ENCODE measurements at regions not wholly inside any gene's neighbourhood (a gene's known extent, or its start where the extent isn't known, plus 50 kb on each side); places are given as distances from the start of the nearest gene placed in this dataset.
"Not testable (repeated sequence)": the region's sequence is repeated elsewhere in the genome, so short reads cannot be mapped to it uniquely, and the experiment has no call there.

DNA sequence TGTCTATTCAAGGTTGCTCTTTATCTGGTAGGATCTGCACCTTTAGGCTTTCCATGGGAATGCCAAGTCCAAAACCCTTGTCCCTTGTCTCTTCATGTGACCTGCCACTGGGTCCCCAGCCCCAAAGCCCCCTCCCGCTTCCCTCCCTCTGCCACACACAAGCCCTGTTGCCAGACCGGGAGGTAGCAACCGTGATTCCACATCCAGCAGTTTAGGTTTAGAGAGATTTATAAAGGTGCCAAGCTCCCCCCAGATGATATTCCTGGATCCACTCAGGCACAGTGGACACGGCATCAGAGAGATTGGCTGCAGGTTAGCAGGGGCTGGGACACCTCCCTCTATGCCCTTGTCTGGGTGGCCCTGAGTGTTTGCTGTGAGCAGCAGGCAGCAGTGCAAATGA is 504.7 kb downstream of the CCDC171 start:
- no peak for DNase-seq

DNA sequence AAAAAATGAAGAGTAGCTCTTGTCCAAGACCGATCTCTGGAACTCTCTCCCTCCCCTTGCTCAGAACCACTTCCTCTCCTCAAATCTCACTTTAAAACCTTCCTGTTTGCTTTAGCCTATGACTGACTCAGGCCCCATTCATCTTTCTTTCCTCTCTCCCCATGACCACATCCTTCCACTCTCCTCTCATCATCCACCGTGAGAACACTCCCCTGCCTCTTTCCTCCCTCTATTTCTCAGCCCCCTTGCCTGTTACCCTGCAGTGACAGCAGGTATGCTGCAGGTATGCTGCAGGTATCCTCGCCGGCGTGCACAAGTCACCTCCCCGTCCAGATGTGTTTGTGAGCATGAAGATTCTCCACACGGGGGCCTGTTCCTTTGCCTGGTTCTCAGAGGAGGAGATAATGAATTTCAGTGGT is 505.3 kb downstream of the CCDC171 start:
- no peak for DNase-seq

- no peak for DNase-seq
Measured at GRCh38 chr9:16060436-16061129, 507.7 kb downstream of the CCDC171 start.

- no peak for DNase-seq
Measured at GRCh38 chr9:16062542-16063240, 509.8 kb downstream of the CCDC171 start.

- no peak for DNase-seq
Measured at GRCh38 chr9:16063241-16063591, 510.4 kb downstream of the CCDC171 start.

DNA sequence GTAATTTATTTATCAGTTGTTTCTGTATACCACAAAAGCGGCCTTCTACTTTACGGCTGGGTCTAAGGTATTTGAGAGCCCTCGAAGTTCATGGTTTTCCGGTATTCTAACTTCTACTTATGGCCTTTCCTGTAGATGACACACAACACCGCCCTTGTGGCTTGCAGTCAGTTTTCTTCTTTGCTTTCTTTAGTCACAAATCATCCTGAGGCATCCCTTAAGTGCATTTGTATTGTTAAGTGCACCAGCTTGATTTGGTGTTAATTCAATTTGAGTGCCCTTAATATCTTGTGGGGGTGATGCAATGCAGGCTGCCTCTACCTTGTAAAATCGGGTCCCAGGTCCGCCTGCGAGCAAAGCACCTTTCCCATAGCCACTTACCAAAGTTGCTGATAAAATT is 511.9 kb downstream of the CCDC171 start:
- DNase-seq, result no peak

- DNase-seq, result not testable (repeated sequence)
Measured at GRCh38 chr9:16066201-16066600, 513.4 kb downstream of the CCDC171 start.

DNA sequence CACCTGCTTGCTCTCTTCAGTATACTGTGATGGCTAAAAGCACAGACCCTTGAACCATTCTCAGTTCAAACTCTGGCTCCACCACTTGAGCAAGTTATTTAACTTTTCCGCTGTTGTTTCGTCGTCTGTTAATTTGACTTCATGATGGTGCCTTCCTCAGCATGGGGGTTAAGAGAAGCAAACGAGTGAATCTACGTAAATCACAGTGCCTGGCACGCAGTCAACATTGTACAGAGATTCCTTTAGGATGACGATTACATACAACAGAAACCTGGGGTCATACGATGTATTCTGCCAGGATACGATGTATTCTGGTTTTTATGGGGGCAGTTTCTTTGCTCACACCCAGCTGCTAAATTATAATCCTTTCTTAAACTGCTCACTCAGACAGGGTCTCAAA is 515.6 kb downstream of the CCDC171 start:
- DNase-seq, result no peak

- no peak for DNase-seq
Measured at GRCh38 chr9:16069249-16069648, 516.4 kb downstream of the CCDC171 start.

- no peak for DNase-seq
Measured at GRCh38 chr9:16069671-16070454, 517.0 kb downstream of the CCDC171 start.

DNA sequence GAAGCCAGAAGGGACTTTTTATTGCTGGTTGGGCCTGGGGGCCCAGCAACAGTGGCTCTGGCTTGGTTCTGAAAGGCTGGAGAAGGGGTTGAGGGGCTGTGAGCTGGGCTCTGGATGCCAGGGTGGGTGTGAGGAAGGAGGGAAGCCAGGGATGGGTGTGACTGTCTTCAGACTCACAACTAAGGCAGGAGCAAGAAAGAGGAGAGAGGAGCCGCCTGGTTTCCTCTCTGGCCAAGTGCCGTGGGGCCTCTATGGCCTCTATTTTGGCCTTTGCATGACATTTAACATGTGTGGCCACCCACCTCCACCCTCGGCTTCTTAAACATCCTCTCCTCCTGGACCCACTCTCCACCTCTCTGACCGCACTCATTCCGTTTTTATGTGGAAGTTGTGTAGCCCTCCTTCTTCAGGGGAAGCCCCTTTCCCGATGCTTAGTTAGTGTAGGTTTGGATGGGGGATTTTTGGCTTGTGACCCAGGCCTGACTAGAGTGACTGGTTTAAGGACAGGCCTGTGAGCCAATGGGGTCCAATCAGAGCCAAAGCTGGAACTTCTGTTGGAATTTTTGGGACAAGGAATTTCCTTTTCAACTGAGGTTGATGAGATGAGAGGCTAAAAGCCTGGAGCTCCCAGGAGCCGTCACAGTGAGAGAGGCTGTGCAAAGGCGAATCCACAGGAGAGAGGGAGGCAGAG is 517.8 kb downstream of the CCDC171 start:
- no peak for DNase-seq

GRCh38 chr9:16071400-16071799 is 518.6 kb downstream of the CCDC171 start:
- DNase-seq, result no peak

GRCh38 chr9:16074963-16075362 is 522.1 kb downstream of the CCDC171 start:
- no peak for DNase-seq

- no peak for DNase-seq
Measured at GRCh38 chr9:16075696-16076095, 522.9 kb downstream of the CCDC171 start.

- DNase-seq, result no peak
Measured at GRCh38 chr9:16076511-16076910, 523.7 kb downstream of the CCDC171 start.

GRCh38 chr9:16082796-16083195 is 530.0 kb downstream of the CCDC171 start:
- DNase-seq, result no peak

DNA sequence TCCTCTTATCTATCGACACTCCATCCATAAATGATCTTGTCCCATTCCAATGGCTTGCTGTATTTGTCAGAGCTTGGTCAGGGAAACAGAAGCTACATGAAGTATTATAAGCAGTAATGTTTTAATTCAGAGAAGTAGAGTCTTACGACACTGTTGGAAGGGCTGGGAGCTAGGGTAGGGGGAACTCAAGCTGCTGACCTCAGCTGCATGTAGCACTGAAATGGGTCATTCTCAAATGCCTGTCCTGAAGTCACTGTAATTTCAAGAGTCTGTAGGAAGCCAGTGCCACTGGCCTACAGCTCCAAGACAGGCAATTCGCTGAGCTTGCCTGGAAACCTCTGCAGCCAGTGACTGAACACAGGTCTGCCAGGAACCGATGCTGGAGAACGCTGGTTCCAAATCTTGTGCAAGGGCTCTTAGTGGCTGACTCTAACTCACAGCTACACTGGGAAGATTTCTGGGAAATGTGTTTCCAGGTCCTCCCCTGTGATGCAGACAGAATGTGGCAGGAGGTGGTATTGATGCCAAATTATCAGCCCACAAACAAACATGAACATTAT is 532.4 kb downstream of the CCDC171 start:
- DNase-seq, result no peak

GRCh38 chr9:16090907-16091629 is 538.2 kb downstream of the CCDC171 start:
- DNase-seq, result no peak

- no peak for DNase-seq
Measured at GRCh38 chr9:16092142-16093091, 539.6 kb downstream of the CCDC171 start.

DNA sequence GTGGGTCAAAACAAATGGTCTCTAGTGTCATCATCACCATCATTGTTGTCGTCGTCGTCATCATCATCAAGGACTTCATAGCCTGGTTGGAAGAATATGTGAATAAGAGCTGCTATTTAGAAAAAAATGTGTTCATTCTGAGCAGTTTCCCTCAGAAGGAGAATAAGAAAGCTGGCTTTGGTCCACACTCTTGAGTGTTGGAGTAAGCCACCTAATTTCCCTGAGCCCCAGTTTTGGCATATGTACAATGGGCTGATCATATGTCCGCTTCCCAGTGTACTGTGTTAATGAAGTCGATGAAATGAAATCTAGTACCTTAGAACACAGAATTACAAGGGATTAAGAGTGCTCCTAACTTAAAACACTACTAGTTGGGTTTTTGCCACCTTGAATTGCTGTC is 545.5 kb downstream of the CCDC171 start:
- DNase-seq, result no peak
